Kidney (tissue), 13 donors: ENCODE measurements at regions not wholly inside any gene's neighbourhood (a gene's known extent, or its start where the extent isn't known, plus 50 kb on each side); places are given as distances from the start of the nearest gene placed in this dataset.

Source experiments
- DNase-seq, 5 donors: peaks; one replicate each; pipeline ENCODE4 v3.0.0-alpha.2; 2013 to 2020
- FAIRE-seq: peaks from 2 replicates; lab custom pipeline; 2012; peaks lifted over from hg19 to GRCh38; lab: Jason Lieb, UNC
- H3K27ac ChIP-seq, 2 donors: one replicate each; pipeline ENCODE4 v1.7.0; 2013; ENCODE audit warnings: low read depth in 2 of 2, low read length in 2 of 2, inconsistent platforms in 1 of 2
- H3K27me3 ChIP-seq: one replicate; pipeline ENCODE4 v1.7.1; 2013; ENCODE audit warnings: low read length, inconsistent platforms; ENCODE audit not compliant: control insufficient read depth, insufficient read depth
- H3K36me3 ChIP-seq, 3 donors: one replicate each; pipeline versions ENCODE4 v1.7.0 to v1.7.1; 2013; ENCODE audit warnings: low read length in 3 of 3, control low read depth in 1 of 3, inconsistent platforms in 1 of 3; ENCODE audit not compliant: insufficient read depth in 3 of 3, control insufficient read depth in 2 of 3
- H3K4me1 ChIP-seq, 3 donors: one replicate each; pipeline versions ENCODE4 v1.7.0 to v1.7.1; 2013; ENCODE audit warnings: low read length in 3 of 3, inconsistent platforms in 1 of 3, low read depth in 1 of 3; ENCODE audit not compliant: control insufficient read depth in 2 of 3, insufficient read depth in 2 of 3
- H3K4me3 ChIP-seq, 3 donors: one replicate each; pipeline versions ENCODE4 v1.7.0 to v1.8.1; 2013; ENCODE audit warnings: low read length in 3 of 3, control low read depth in 1 of 3, inconsistent platforms in 1 of 3
- H3K9ac ChIP-seq, 3 donors: one replicate each; pipeline versions ENCODE4 v1.7.0 to v1.7.1; 2013; ENCODE audit warnings: low read length in 3 of 3, control low read depth in 1 of 3, inconsistent platforms in 1 of 3
- H3K9me3 ChIP-seq, 3 donors: one replicate each; pipeline versions ENCODE4 v1.7.0 to v1.7.1; 2013; ENCODE audit warnings: low read length in 3 of 3, control low read depth in 1 of 3, inconsistent platforms in 1 of 3; ENCODE audit not compliant: control insufficient read depth in 2 of 3, insufficient read depth in 1 of 3
- CTCF ChIP-seq: IDR thresholded peaks from 3 replicates; pipeline ENCODE4 v1.5.1; 2012; ENCODE audit warnings: mild to moderate bottlenecking, moderate library complexity, borderline replicate concordance; ENCODE audit not compliant: insufficient read depth; ENCODE audit errors: extremely low read depth
- intact Hi-C: fragments of 100-400 bp; cut with DNase I; formaldehyde crosslinking; loops from one replicate; pipeline ENCODE4 v1.11.1; 2022
- donor health status: control.
- donor health status: control.
- donor health status: control.
- donor health status: control.
- donor health status: control.
- donor health status: DM: yes; HTN: yes; CAD: no.
- donor health status: Normal renal cell carcinoma (clear cell type).

- no peaks in the 10 kb centered on the region for H3K27me3 ChIP-seq
- FAIRE-seq (no peak), DNase-seq (no peak)
- H3K4me3 ChIP-seq = no peak overlapping the region
- no peak for TF ChIP-seq CTCF
- no peaks in the 10 kb centered on the region for H3K4me1 ChIP-seq
- no peak overlapping the region for H3K27ac ChIP-seq
- intact Hi-C loops = no loop called here
- H3K36me3 ChIP-seq = no peaks in the 10 kb centered on the region
- no peak overlapping the region for H3K9ac ChIP-seq
- H3K9me3 ChIP-seq = no peaks in the 10 kb centered on the region
These were observed 511.3 kb upstream of the PAPPA start for GRCh38 chr9:115642285-115642684.

GRCh38 chr9:115643948-115644727 lies 509.5 kb upstream of the PAPPA start:
- intact Hi-C loops = no loop called here
- DNase-seq (no peak), FAIRE-seq (no peak)
- TF ChIP-seq CTCF = no peak
- Histone ChIP-seq H3K9me3 (no peaks in the 10 kb centered on the region), H3K36me3 (no peaks in the 10 kb centered on the region), H3K4me1 (no peaks in the 10 kb centered on the region), H3K9ac (no peak overlapping the region), H3K27ac (no peak overlapping the region), H3K4me3 (no peak overlapping the region), H3K27me3 (no peaks in the 10 kb centered on the region)

GRCh38 chr9:115649991-115650472 lies 503.6 kb upstream of the PAPPA start:
- peak overlapping the region; percentile 10 to 63 for H3K27ac ChIP-seq
- H3K9me3 ChIP-seq = no peaks in the 10 kb centered on the region
- no peak overlapping the region for H3K4me3 ChIP-seq
- no peaks in the 10 kb centered on the region for H3K4me1 ChIP-seq
- DNase-seq (peak in 2 of 5 donors; percentile 37 to 83), FAIRE-seq (no peak)
- intact Hi-C loops = no loop called here
- TF ChIP-seq CTCF = no peak
- no peaks in the 10 kb centered on the region for H3K36me3 ChIP-seq
- H3K27me3 ChIP-seq = no peaks in the 10 kb centered on the region
- H3K9ac ChIP-seq = no peak overlapping the region
